ENCODE measurements at regions not wholly inside any gene's neighbourhood (a gene's known extent, or its start where the extent isn't known, plus 50 kb on each side); places are given as distances from the start of the nearest gene placed in this dataset.

GRCh38 chr4:128363966-128364365 is 76.4 kb upstream of the PGRMC2 start:
- intact Hi-C loops (cut with micrococcal nuclease; ENCODE audit: unreplicated experiment): no loop called here
- Histone ChIP-seq H3K36me3 (ENCODE audit: control insufficient read depth, insufficient read depth, low read length) (no peaks in the 10 kb centered on the region), H3K4me3 (ENCODE audit: low read depth, low read length) (no peak overlapping the region), H3K9me3 (no peaks in the 10 kb centered on the region; the same call in 1 of the 2 replicates), H3K27me3 (replicated peaks; ENCODE audit: control insufficient read depth, insufficient read depth, low read length) (no peaks in the 10 kb centered on the region), H3K4me1 (peaks cover 5% of the 10 kb centered on the region)
- TF ChIP-seq CTCF (IDR thresholded peaks at IDR 0.05; ENCODE audit: insufficient read depth in 1 of 2, low read depth in 1 of 2, low read length in 1 of 2, severe bottlenecking in 1 of 2, unreplicated experiment in 1 of 2): no peak
- no peak for DNase-seq
- no peaks in the 10 kb centered on the region for H3K27me3 Mint-ChIP-seq (ENCODE audit: insufficient read depth, unreplicated experiment)
- no peak overlapping the region for H3K4me3 Mint-ChIP-seq (ENCODE audit: unreplicated experiment)
- POLR2A ChIA-PET: no interaction called here
- H3K27ac Mint-ChIP-seq (ENCODE audit: unreplicated experiment): no peak overlapping the region
- no peaks in the 10 kb centered on the region for H3K9me3 Mint-ChIP-seq (ENCODE audit: unreplicated experiment)
- BruUV-seq (replicated peaks): no TSS peak
- H3K36me3 Mint-ChIP-seq (ENCODE audit: insufficient read depth, unreplicated experiment): no peaks in the 10 kb centered on the region
- CTCF ChIA-PET: no interaction called here
- H3K4me1 Mint-ChIP-seq (ENCODE audit: low read depth, unreplicated experiment): no peaks in the 10 kb centered on the region

DNA sequence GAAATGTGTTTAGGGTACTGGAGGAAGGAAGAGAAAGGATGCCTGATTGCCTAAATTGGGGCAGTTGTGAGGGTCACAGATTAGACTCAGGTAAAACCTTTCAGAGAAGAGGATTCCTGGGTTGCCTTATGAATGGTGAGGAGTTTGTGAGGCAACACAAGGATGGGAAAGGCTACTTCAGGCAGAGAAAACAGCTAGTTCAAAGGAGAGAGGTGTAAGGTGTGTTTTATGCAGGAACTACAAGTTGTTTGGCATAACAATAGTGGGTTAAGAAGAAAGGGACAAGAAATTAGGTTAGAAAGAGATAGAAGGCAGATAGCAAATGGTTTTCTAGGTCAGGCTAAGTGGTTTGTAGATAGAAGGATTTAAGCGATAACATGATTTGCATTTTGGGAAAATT is 75.1 kb upstream of the PGRMC2 start:
- Mint-ChIP-seq H3K9me3 (ENCODE audit: unreplicated experiment) (no peaks in the 10 kb centered on the region), H3K27me3 (ENCODE audit: insufficient read depth, unreplicated experiment) (no peaks in the 10 kb centered on the region), H3K36me3 (ENCODE audit: insufficient read depth, unreplicated experiment) (no peaks in the 10 kb centered on the region), H3K4me3 (ENCODE audit: unreplicated experiment) (no peak overlapping the region), H3K27ac (ENCODE audit: unreplicated experiment) (no peak overlapping the region), H3K4me1 (ENCODE audit: low read depth, unreplicated experiment) (no peaks in the 10 kb centered on the region)
- ChIA-PET POLR2A (no interaction called here), CTCF (no interaction called here)
- H3K9me3 ChIP-seq: 0 out of 2 replicates have a peak, but pooled peaks cover 4% of the 10 kb centered on the region
- no peak for TF ChIP-seq CTCF (IDR thresholded peaks at IDR 0.05; ENCODE audit: insufficient read depth in 1 of 2, low read depth in 1 of 2, low read length in 1 of 2, severe bottlenecking in 1 of 2, unreplicated experiment in 1 of 2)
- H3K27me3 ChIP-seq (replicated peaks; ENCODE audit: control insufficient read depth, insufficient read depth, low read length): no peaks in the 10 kb centered on the region
- intact Hi-C loops (cut with micrococcal nuclease; ENCODE audit: unreplicated experiment): no loop called here
- no peak for DNase-seq
- peaks cover 16% of the 10 kb centered on the region for H3K4me1 ChIP-seq
- H3K4me3 ChIP-seq (ENCODE audit: low read depth, low read length): no peak overlapping the region
- no TSS peak for BruUV-seq (replicated peaks)
- H3K36me3 ChIP-seq (ENCODE audit: control insufficient read depth, insufficient read depth, low read length): no peaks in the 10 kb centered on the region

DNA sequence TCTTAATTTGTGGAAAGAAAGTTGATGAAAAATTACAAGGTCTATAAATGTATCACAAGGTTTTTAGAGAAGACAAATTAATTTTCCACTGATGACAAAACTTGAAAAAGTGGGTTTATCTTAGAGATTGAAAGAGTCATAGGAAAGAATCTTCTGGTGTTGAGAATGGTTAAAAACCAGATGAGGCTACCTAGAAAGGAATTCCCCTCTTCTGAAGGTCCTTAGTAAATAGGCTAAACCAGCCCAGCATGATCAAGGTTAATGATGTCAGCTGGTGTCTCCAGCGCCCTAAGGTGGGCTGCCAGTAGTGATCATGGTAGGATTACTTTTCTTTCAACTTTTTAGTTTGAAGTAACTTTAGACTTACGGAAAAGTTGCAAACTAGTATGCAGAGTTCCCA is 71.8 kb upstream of the PGRMC2 start:
- no peaks in the 10 kb centered on the region for H3K27me3 ChIP-seq (replicated peaks; ENCODE audit: control insufficient read depth, insufficient read depth, low read length)
- no peak overlapping the region for H3K27ac Mint-ChIP-seq (ENCODE audit: unreplicated experiment)
- no peak for DNase-seq
- no TSS peak for BruUV-seq (replicated peaks)
- intact Hi-C loops (cut with micrococcal nuclease; ENCODE audit: unreplicated experiment): no loop called here
- ChIA-PET POLR2A (no interaction called here), CTCF (no interaction called here)
- no peak overlapping the region for H3K4me3 Mint-ChIP-seq (ENCODE audit: unreplicated experiment)
- H3K27me3 Mint-ChIP-seq (ENCODE audit: insufficient read depth, unreplicated experiment): no peaks in the 10 kb centered on the region
- no peaks in the 10 kb centered on the region for H3K36me3 ChIP-seq (ENCODE audit: control insufficient read depth, insufficient read depth, low read length)
- H3K4me1 Mint-ChIP-seq (ENCODE audit: low read depth, unreplicated experiment): peaks cover 16% of the 10 kb centered on the region
- no peaks in the 10 kb centered on the region for H3K36me3 Mint-ChIP-seq (ENCODE audit: insufficient read depth, unreplicated experiment)
- peaks cover 9% of the 10 kb centered on the region for H3K9me3 Mint-ChIP-seq (ENCODE audit: unreplicated experiment)
- H3K4me1 ChIP-seq: peaks cover 35% of the 10 kb centered on the region
- peaks cover 4% of the 10 kb centered on the region; the same call in 1 of the 2 replicates for H3K9me3 ChIP-seq
- H3K4me3 ChIP-seq (ENCODE audit: low read depth, low read length): no peak overlapping the region
- no peak for TF ChIP-seq CTCF (IDR thresholded peaks at IDR 0.05; ENCODE audit: insufficient read depth in 1 of 2, low read depth in 1 of 2, low read length in 1 of 2, severe bottlenecking in 1 of 2, unreplicated experiment in 1 of 2)

All from Caco-2 (cell line).